HG03432 (cell line): ENCODE measurements at regions not wholly inside any gene's neighbourhood (a gene's known extent, or its start where the extent isn't known, plus 50 kb on each side); places are given as distances from the start of the nearest gene placed in this dataset.
"Not testable (repeated sequence)": the region's sequence is repeated elsewhere in the genome, so short reads cannot be mapped to it uniquely, and the experiment has no call there.

Source experiments
- ATAC-seq: cut with Tn5 transposase; IDR thresholded peaks from one replicate; pipeline ENCODE4 v1.9.1; 2021; ENCODE audit warnings: mild to moderate bottlenecking, moderate library complexity; ENCODE audit not compliant: unreplicated experiment

GRCh38 chr17:56688151-56688550, 94.7 kb downstream of the NOG start:
- ATAC-seq = no peak

GRCh38 chr17:56690441-56691291, 97.2 kb downstream of the NOG start:
- ATAC-seq = no peak

- ATAC-seq = no peak
Observed at GRCh38 chr17:56694825-56695224, 101.3 kb downstream of the NOG start.

GRCh38 chr17:56697190-56697589, 103.7 kb downstream of the NOG start:
- ATAC-seq = no peak

GRCh38 chr17:56699186-56699894, 105.8 kb downstream of the NOG start:
- ATAC-seq = no peak

- no peak for ATAC-seq
Observed at GRCh38 chr17:56700919-56701420, 107.5 kb downstream of the NOG start.

GRCh38 chr17:56707312-56708219, 114.1 kb downstream of the NOG start:
- ATAC-seq = no peak

- no peak for ATAC-seq
Observed at GRCh38 chr17:56708220-56708558, 114.7 kb downstream of the NOG start.

GRCh38 chr17:56708670-56709410, 115.3 kb downstream of the NOG start:
- no peak for ATAC-seq

- no peak for ATAC-seq
Observed at GRCh38 chr17:56710986-56711385, 117.5 kb downstream of the NOG start.

GRCh38 chr17:56715613-56716357, 117.9 kb downstream of the C17orf67 start:
- peak; percentile 91 for ATAC-seq

- ATAC-seq = no peak
Observed at GRCh38 chr17:56717471-56717870, 116.2 kb downstream of the C17orf67 start.

- ATAC-seq = peak; percentile 44
Observed at GRCh38 chr17:56718515-56718914, 115.2 kb downstream of the C17orf67 start.

- no peak for ATAC-seq
Observed at GRCh38 chr17:56723421-56723820, 110.3 kb downstream of the C17orf67 start.

GRCh38 chr17:56724664-56725063, 109.1 kb downstream of the C17orf67 start:
- ATAC-seq = no peak

- ATAC-seq = no peak
Observed at GRCh38 chr17:56725144-56725543, 108.6 kb downstream of the C17orf67 start.

- ATAC-seq = no peak
Observed at GRCh38 chr17:56727876-56728617, 105.7 kb downstream of the C17orf67 start.

GRCh38 chr17:56731096-56731495, 102.6 kb downstream of the C17orf67 start:
- ATAC-seq = not testable (repeated sequence)

GRCh38 chr17:56733833-56734232, 99.9 kb downstream of the C17orf67 start:
- ATAC-seq = no peak
